Type B pancreatic cell (in vitro differentiated cells): ENCODE measurements at regions not wholly inside any gene's neighbourhood (a gene's known extent, or its start where the extent isn't known, plus 50 kb on each side); places are given as distances from the start of the nearest gene placed in this dataset.

Experiments
- DNase-seq: peaks from one replicate; pipeline ENCODE4 v3.0.0; 2021; ENCODE audit warnings: mixed read lengths; ENCODE audit not compliant: unreplicated experiment; ENCODE audit errors: extremely low spot score
- H3K27ac Mint-ChIP-seq: 2 replicates; pipeline ENCODE4 v1.8.0; 2021; ENCODE audit warnings: mild to moderate bottlenecking, mixed read lengths
- H3K27me3 Mint-ChIP-seq: 2 replicates; pipeline ENCODE4 v1.8.0; 2021; ENCODE audit warnings: mixed read lengths
- H3K36me3 Mint-ChIP-seq: 2 replicates; pipeline ENCODE4 v1.8.0; 2021; ENCODE audit warnings: mixed read lengths
- H3K4me1 Mint-ChIP-seq: one replicate; pipeline ENCODE4 v1.8.0; 2021; ENCODE audit warnings: mixed read lengths; ENCODE audit not compliant: unreplicated experiment
- H3K4me3 Mint-ChIP-seq: 2 replicates; pipeline ENCODE4 v1.8.0; 2021; ENCODE audit warnings: mild to moderate bottlenecking, mixed read lengths
- H3K9me3 Mint-ChIP-seq: 2 replicates; pipeline ENCODE4 v1.8.0; 2021; ENCODE audit warnings: mixed read lengths
- CTCF ChIP-seq: fragments of 200-600 bp; sonication (generic); conservative IDR thresholded peaks from 2 replicates; pipeline ENCODE4 v1.5.0; 2021; ENCODE audit warnings: antibody characterized with exemption, mild to moderate bottlenecking

- H3K4me3 Mint-ChIP-seq = peak overlapping the region; percentile 20
- H3K4me1 Mint-ChIP-seq = peaks cover 37% of the 10 kb centered on the region
- no peak for TF ChIP-seq CTCF
- no peaks in the 10 kb centered on the region for H3K9me3 Mint-ChIP-seq
- H3K36me3 Mint-ChIP-seq = no peaks in the 10 kb centered on the region
- peaks cover 16% of the 10 kb centered on the region for H3K27me3 Mint-ChIP-seq
- H3K27ac Mint-ChIP-seq = peak overlapping the region; percentile 29
- no peak for DNase-seq
These were observed 68.4 kb downstream of the MCFD2 start for GRCh38 chr2:46847185-46847710.

DNA sequence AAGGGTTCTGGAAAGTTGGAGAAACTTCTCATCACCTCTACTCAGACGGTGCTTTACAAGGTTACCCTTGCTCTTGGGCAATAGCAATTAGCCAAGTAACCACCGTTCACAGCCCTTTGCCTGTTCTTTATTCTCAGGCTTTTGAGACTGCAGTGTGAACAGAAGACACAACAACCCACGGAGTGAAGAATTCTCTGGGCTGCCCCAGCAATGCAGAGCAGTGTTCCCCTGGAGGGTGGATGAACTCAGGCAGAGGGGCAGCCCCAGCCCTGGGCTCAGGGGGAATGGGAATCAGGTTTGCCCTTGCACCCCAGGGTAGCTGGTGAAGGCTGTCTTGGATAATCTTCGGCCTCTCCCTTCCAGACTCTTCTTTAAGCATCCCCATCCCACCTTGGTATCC lies 69.1 kb downstream of the MCFD2 start:
- no peak for TF ChIP-seq CTCF
- Mint-ChIP-seq H3K27me3 (peaks cover 16% of the 10 kb centered on the region), H3K4me3 (no peak overlapping the region), H3K27ac (no peak overlapping the region), H3K9me3 (no peaks in the 10 kb centered on the region), H3K36me3 (no peaks in the 10 kb centered on the region), H3K4me1 (peaks cover 37% of the 10 kb centered on the region)
- no peak for DNase-seq

- Mint-ChIP-seq H3K36me3 (no peaks in the 10 kb centered on the region), H3K27ac (no peak overlapping the region), H3K4me3 (no peak overlapping the region), H3K27me3 (peaks cover 16% of the 10 kb centered on the region), H3K4me1 (peaks cover 37% of the 10 kb centered on the region), H3K9me3 (no peaks in the 10 kb centered on the region)
- DNase-seq = no peak
- TF ChIP-seq CTCF = no peak
These were observed 69.8 kb downstream of the MCFD2 start for GRCh38 chr2:46845542-46846486.

GRCh38 chr2:46844443-46844842 lies 71.2 kb downstream of the MCFD2 start:
- H3K4me3 Mint-ChIP-seq = no peak overlapping the region
- no peak for DNase-seq
- no peaks in the 10 kb centered on the region for H3K36me3 Mint-ChIP-seq
- H3K27ac Mint-ChIP-seq = no peak overlapping the region
- peaks cover 31% of the 10 kb centered on the region for H3K4me1 Mint-ChIP-seq
- H3K27me3 Mint-ChIP-seq = peaks cover 18% of the 10 kb centered on the region
- H3K9me3 Mint-ChIP-seq = no peaks in the 10 kb centered on the region
- TF ChIP-seq CTCF = no peak

GRCh38 chr2:46844034-46844433 lies 71.6 kb downstream of the MCFD2 start:
- Mint-ChIP-seq H3K27ac (no peak overlapping the region), H3K9me3 (no peaks in the 10 kb centered on the region), H3K4me3 (no peak overlapping the region), H3K36me3 (no peaks in the 10 kb centered on the region), H3K27me3 (peaks cover 18% of the 10 kb centered on the region), H3K4me1 (peaks cover 29% of the 10 kb centered on the region)
- DNase-seq = no peak
- no peak for TF ChIP-seq CTCF
